GM12873 (cell line): ENCODE measurements at regions not wholly inside any gene's neighbourhood (a gene's known extent, or its start where the extent isn't known, plus 50 kb on each side); places are given as distances from the start of the nearest gene placed in this dataset.

ENCODE experiments used
- TF ChIP-seq, protein P1 (sequence below): IDR thresholded peaks from 2 replicates; pipeline ENCODE4 v1.5.1; 2012; ENCODE audit warnings: low read depth, mild to moderate bottlenecking, moderate library complexity, low read length, control low read depth; ENCODE audit not compliant: insufficient read depth; ENCODE audit errors: missing control alignments

DNA sequence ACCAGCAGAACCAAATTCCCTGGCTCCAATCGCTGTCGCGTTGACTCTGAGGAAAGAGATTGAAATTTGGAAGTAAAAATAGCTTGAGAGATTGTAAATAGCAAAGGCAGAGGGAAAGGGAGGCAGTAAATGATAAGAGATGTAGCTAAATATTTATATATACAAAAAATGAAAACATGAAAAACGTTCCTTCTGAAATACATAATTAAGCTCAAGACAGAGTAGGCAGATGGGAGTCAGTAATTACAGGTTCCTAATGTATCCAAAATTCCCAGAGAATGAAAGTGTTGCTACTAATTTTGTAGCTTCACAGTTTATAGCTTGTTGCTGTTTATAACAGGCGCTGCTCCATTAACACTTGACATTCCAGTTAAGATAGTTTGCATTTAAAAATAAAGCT, 648.7 kb downstream of the KCNA4 start:
- TF ChIP-seq, protein P1, sequence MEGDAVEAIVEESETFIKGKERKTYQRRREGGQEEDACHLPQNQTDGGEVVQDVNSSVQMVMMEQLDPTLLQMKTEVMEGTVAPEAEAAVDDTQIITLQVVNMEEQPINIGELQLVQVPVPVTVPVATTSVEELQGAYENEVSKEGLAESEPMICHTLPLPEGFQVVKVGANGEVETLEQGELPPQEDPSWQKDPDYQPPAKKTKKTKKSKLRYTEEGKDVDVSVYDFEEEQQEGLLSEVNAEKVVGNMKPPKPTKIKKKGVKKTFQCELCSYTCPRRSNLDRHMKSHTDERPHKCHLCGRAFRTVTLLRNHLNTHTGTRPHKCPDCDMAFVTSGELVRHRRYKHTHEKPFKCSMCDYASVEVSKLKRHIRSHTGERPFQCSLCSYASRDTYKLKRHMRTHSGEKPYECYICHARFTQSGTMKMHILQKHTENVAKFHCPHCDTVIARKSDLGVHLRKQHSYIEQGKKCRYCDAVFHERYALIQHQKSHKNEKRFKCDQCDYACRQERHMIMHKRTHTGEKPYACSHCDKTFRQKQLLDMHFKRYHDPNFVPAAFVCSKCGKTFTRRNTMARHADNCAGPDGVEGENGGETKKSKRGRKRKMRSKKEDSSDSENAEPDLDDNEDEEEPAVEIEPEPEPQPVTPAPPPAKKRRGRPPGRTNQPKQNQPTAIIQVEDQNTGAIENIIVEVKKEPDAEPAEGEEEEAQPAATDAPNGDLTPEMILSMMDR = no peak

DNA sequence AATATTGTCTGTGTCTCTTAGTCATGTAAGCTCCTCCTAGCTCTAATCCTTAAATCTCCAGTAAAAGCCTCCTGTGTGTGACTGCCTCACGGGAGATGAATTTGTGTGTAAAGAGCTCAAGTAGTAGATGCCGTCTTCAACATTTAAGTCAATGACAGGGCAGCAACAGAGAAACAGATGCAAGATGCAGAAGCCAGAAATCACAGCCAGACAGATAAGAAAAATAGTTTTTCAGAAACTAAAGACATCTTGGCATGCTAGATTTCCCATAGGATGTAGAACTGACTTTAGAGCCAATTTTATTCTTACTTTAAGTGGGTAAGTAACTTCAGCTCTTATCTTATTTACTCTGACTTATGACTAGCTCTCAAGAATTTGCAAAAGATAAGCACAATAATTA, 652.8 kb downstream of the KCNA4 start:
- TF ChIP-seq, protein P1 = no peak

DNA sequence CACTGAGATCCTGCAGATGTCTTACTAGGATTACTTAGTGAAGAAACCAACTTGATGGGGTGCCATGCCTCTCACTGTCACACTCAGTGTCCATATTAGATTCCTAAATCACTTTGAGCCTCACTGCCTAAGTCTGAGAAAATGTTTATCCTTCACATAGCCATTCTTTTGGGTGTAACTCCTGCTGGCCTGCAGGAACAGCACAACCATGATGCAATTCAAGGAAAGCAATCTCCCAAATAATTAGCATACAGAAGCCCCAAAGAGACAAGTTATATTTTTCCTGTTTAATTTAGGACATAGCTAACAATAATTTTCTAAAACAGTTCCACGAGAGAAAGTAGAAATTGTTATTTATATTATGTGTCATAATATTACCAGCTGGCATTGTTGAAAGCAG, 655.5 kb downstream of the KCNA4 start:
- TF ChIP-seq, protein P1 = no peak

DNA sequence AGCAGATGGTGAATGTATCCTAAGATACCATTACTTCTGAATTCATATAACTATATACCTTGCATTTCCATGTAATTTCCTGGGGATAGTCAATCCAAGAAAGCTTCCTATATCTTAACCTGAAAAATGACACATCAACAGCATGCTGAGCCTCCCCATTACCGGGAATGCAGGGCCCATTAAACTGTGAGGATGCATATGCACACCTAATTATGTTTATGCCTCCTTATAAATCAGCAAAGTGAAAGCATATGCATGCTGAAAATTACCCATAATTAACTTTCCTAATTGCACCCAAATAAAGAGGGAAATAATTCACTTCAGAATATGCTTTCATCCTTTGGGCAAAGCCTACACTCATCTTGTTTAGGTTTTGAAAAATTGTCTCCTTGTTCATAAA, 663.0 kb downstream of the KCNA4 start:
- TF ChIP-seq, protein P1 = no peak

GRCh38 chr11:29352273-29352795, 664.5 kb downstream of the KCNA4 start:
- TF ChIP-seq, protein P1 = no peak

DNA sequence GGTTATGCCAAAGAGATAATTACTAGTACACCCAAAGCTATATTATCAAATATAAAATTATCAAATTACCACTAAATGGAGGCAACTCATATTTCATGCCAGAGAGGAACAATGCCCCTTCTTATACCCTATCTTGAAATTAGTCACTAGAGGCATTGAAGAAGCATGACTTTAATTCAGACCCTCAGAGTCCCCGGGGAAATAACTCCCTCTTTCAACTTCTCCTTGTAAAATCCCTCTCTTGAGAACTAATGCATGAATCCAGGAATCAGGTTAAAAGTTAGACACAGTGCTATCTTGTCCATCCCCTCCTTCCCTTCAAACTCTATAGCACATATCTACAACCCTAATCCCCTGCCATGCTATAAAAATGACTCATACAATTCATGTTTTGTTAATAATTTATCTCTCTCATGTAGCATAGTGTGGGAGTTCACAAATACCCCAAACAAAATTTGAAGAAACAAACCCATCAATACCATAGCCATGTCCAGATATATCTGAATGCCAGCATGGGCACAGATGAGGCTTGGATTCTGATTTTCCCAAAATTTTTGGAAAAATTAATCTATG, 665.4 kb downstream of the KCNA4 start:
- TF ChIP-seq, protein P1 = no peak

- TF ChIP-seq, protein P1 = peak; percentile 94
These were observed 673.1 kb downstream of the KCNA4 start for GRCh38 chr11:29343465-29344333.
